Transverse colon (tissue), 4 donors: ENCODE measurements at regions not wholly inside any gene's neighbourhood (a gene's known extent, or its start where the extent isn't known, plus 50 kb on each side); places are given as distances from the start of the nearest gene placed in this dataset.

ENCODE experiments used
- EP300 ChIP-seq: sonication (generic); formaldehyde crosslinking; IDR thresholded peaks from one replicate; pipeline ENCODE4 v1.6.1; 2017; ENCODE audit warnings: antibody characterized with exemption, low read depth
- POLR2A ChIP-seq: fragments of 450-650 bp; IDR thresholded peaks from one replicate; pipeline ENCODE4 v1.6.1; 2016; ENCODE audit warnings: antibody characterized with exemption, mild to moderate bottlenecking, moderate library complexity
- POLR2AphosphoS5 ChIP-seq, 3 donors: sonication (generic); formaldehyde crosslinking; IDR thresholded peaks; one replicate each; pipeline ENCODE4 v1.6.1; 2016; ENCODE audit warnings: antibody characterized with exemption in 3 of 3
- TF ChIP-seq, protein P1 (sequence below), 5 experiments: fragments of 200-600 bp in 3 of 5; fragments of 450-650 bp in 2 of 5; sonication (generic) in 3 of 5; IDR thresholded peaks; 1 replicate in 2 of 5; 2 replicates in 3 of 5; pipeline ENCODE4 v1.5.1; 2016 to 2017; ENCODE audit warnings: antibody characterized with exemption in 5 of 5, inconsistent platforms in 3 of 5, mild to moderate bottlenecking in 2 of 5, moderate library complexity in 1 of 5

DNA sequence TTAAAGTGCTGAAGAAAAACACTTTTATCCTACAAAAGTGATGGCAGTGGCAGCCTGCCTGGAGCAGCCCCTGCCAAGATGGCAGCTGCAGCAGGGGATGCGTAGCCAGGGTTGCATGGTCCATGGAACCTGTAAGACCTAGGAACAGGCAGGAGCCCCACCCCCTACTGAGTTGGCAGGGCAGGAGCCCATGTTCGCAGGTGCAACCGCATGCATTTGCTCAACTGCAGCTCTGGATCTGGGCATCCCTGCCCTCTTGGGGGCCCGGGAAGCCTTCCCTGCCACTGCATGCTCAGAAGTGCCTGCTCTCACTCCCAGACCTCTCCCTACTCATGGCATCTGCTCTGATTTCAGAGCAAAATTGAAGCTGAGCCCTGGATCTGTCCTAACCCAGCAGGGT, 779.6 kb downstream of the CDH18 start:
- TF ChIP-seq, protein P1, sequence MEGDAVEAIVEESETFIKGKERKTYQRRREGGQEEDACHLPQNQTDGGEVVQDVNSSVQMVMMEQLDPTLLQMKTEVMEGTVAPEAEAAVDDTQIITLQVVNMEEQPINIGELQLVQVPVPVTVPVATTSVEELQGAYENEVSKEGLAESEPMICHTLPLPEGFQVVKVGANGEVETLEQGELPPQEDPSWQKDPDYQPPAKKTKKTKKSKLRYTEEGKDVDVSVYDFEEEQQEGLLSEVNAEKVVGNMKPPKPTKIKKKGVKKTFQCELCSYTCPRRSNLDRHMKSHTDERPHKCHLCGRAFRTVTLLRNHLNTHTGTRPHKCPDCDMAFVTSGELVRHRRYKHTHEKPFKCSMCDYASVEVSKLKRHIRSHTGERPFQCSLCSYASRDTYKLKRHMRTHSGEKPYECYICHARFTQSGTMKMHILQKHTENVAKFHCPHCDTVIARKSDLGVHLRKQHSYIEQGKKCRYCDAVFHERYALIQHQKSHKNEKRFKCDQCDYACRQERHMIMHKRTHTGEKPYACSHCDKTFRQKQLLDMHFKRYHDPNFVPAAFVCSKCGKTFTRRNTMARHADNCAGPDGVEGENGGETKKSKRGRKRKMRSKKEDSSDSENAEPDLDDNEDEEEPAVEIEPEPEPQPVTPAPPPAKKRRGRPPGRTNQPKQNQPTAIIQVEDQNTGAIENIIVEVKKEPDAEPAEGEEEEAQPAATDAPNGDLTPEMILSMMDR (IDR thresholded peaks at IDR 0.05) = no peak
- TF ChIP-seq EP300 (no peak), POLR2A (no peak), POLR2AphosphoS5 (IDR thresholded peaks at IDR 0.05) (no peak)
